ENCODE measurements at regions not wholly inside any gene's neighbourhood (a gene's known extent, or its start where the extent isn't known, plus 50 kb on each side); places are given as distances from the start of the nearest gene placed in this dataset.

- DNase-seq (ENCODE audit: low read depth in 2 of 2): no peak
Observed at GRCh38 chr11:8826139-8826786, 84.7 kb upstream of the AKIP1 start.

DNA sequence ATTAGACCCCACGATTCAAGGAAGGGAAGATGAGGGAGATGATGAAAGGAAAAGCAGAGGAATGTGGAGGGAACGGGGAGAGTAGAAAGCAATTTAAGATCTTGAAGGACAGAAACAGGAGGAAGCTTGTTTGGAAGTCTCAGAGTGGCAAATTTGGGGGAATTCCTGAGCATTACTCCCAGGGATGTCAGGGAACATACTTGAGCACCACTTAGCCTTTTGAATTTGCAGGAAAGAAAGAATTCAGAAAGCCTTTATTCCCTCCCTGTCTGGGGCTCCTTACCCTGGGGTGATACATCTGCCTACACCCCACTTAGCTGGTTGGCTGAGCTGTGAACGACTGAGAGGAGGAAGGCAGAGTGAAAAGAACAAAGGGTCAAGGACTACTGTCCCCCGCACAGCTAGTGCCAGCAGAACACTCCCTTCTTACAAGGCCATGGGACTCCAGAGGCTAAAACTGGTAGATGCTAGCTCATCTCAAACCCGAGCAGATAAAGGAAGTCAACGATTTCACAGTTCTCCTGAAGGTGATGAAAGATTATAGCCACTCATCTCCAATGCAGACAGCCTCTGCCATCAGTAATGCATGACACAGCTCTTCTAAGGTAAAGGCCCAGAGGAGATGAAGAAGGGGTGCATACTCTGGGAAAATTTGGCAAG is 84.0 kb upstream of the AKIP1 start:
- no peak for DNase-seq (ENCODE audit: low read depth in 2 of 2)

- no peak for DNase-seq (ENCODE audit: low read depth in 2 of 2)
Observed at GRCh38 chr11:8828046-8828445, 82.9 kb upstream of the AKIP1 start.

DNA sequence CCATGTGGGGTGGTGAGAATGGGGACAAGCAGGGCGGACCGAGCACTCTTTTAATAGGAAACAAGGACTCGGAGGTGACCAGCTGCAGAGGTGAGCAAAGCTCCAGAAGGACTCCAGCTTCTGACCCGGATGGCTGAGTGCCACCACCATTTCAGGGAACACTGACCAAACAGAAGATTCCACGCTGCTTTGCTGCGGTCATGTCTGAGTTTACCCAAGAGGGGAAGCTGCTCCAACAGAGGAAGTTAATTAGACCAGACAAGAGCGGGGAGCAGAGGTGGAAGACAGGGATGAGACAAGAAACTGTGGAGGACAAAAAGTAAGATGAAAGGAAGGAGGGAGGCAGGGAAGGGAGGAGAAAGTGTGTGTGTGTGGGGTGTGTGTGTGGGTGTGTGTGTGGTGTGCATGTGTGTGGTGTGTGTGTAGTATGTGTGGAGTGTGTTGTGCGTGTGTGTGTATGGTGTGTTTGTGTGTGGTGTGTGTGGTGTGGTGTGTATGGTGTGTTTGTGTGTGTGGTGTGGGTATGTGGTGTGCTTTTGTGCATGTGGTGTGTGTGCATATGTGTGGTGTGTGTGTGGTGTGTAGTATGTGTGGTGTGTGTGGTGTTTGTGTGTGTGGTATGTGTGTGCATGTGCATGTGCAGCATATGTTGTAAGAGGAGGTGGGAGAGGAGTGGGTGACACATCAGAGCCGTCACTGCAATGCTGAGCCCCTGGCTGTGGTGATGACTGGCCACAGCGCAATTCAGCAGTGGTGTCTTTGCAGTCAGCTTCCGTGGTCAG is 82.2 kb upstream of the AKIP1 start:
- DNase-seq (ENCODE audit: low read depth in 2 of 2): no peak

DNA sequence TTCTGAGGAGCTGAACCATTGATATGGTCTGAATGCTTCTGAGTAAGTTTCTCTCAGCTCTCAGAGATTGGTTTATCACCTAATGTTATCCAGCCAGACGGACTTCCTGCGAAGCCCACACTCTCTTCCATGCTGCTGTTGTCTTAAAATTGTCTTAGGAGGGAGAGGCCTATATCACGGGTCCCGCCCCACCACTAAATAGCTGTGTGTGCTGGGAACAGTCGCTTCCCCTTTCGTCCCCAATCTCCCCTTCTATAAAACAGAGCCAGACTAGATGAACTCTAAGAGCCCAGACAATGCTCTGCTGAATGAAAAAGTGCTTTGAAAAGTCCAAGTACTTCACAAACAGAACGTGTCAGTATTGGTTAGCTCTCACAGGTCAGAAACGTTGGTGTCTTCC is 81.4 kb upstream of the AKIP1 start:
- DNase-seq (ENCODE audit: low read depth in 2 of 2): no peak

DNA sequence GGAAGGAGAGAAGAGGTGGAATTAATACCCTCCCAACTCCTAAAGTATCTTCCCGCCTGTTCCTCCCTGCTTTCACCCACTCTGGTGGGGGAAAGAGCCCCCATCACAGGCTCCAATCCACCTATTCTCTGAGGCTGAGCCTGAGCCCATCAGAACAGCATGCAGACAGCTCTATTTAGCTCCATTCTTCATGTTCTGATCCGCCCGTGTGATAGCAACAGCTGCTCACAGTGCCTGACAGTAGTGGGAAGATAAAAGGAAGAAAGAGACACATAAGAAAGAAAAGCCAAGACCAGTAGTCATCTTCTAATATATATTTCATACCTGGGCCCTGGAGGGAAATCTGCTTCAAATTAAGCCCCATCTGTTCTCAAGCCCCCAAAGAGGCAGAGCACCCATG is 80.3 kb upstream of the AKIP1 start:
- no peak for DNase-seq (ENCODE audit: low read depth in 2 of 2)

DNA sequence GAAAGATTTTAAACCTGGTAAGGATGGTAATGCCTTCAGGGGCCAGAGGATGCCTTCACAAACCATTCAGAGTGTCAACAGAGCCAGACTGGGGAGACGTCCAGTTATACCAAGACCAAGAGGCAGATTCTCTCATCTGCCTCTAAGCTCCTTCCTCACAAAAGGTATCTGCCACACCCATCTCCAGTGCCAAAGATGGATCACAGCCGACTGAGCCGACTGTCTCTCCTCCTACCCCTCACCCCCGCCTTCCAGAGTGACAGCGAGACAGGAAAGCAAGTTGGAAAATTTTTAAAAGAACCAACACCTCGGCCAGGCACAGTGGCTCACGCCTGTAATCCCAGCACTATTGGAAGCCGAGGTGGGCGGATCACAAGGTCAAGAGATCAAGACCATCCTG is 79.1 kb upstream of the AKIP1 start:
- no peak for DNase-seq (ENCODE audit: low read depth in 2 of 2)

GRCh38 chr11:8832571-8833260 is 78.3 kb upstream of the AKIP1 start:
- no peak for DNase-seq (ENCODE audit: low read depth in 2 of 2)

GRCh38 chr11:8833568-8834315 is 77.2 kb upstream of the AKIP1 start:
- no peak for DNase-seq (ENCODE audit: low read depth in 2 of 2)

DNA sequence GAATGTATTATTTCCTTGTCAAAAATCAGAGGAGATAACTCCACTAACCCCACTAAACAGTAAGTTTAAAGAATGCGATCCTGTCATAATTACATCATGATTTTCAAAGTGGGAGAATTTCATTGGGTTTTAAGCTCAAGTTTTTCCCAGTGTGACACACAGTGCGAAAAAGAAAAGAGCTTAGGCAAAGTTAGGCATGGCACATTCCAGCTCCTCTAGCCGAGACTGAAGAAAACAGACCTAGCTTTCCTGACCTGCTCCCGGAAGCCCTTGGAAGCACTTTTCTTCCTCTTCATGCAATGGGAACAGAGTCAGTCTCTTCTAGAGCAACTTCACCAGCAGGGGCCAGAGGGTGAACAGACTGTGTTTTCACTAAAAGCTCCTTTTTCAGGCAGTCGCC is 76.6 kb upstream of the AKIP1 start:
- DNase-seq (ENCODE audit: low read depth in 2 of 2): no peak

DNA sequence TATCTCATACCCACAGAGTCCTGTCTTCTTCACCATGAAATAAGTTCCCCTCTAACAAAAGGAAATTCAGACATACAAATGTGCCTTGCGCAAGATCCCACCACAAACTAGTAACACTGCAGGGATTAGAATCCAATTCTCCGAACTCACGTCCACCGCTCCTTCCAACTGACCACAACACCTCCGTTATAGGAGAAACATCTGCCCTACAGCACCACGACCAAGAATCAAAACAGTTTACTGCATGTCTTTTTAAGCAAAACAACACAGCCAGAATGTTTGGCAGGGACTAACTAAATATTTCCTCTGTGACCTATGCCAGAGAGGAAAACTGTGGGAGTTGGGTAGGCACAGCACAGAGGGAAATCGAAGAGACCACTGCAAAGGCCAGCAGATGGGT is 72.7 kb upstream of the AKIP1 start:
- no peak for DNase-seq (ENCODE audit: low read depth in 2 of 2)

GRCh38 chr11:8839306-8839956 is 71.6 kb upstream of the AKIP1 start:
- no peak for DNase-seq (ENCODE audit: low read depth in 2 of 2)

GRCh38 chr11:8839957-8840945 is 70.7 kb upstream of the AKIP1 start:
- no peak for DNase-seq (ENCODE audit: low read depth in 2 of 2)

- DNase-seq (ENCODE audit: low read depth in 2 of 2): no peak
Observed at GRCh38 chr11:8841899-8842298, 69.1 kb upstream of the AKIP1 start.

GRCh38 chr11:8858808-8859207 is 52.2 kb upstream of the AKIP1 start:
- no peak for DNase-seq (ENCODE audit: low read depth in 2 of 2)
